Ecto neural progenitor cell (in vitro differentiated cells): ENCODE measurements at regions not wholly inside any gene's neighbourhood (a gene's known extent, or its start where the extent isn't known, plus 50 kb on each side); places are given as distances from the start of the nearest gene placed in this dataset.

Experiments
- DNase-seq: peaks from one replicate; pipeline ENCODE4 v3.0.0-alpha.2; 2018; ENCODE audit warnings: low spot score

GRCh38 chr1:163896001-163896400 is 574.2 kb downstream of the NUF2 start:
- no peak for DNase-seq

DNA sequence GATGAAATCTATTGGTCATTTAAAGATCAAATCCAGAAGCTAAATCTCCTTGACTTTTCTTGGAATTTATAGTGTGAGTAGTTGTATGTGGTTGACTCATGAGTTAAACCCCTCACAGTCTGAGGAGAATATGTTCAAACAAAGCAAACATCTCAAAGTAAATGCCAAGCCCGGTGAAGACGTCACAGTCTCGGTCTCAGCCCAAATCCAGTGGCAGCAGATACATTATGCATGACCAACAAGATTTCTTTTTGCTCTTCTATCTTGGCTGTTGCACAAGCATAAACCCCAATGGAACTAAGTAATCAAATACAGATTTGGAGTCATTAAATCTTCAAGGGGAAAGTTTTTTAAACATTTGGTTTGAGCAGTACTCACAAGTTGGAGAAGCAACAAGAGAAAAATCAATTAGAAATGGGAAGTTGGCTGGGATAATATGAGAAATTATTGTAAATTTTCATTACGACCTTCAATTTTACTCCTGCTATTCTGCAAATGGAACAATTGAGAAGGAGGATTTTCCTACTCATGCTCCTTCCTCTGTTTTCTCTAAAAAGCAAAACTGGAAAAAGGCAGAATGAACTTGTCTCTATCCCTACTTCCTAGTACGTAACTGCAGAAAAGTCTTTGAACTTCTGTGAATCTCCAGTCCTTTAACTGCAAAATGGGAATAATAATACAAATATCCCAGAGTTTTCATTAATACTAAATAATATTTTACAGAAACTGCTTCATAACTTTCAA is 575.8 kb downstream of the NUF2 start:
- DNase-seq, result no peak

- DNase-seq, result no peak
These were observed 584.5 kb downstream of the NUF2 start for GRCh38 chr1:163906283-163906682.

DNA sequence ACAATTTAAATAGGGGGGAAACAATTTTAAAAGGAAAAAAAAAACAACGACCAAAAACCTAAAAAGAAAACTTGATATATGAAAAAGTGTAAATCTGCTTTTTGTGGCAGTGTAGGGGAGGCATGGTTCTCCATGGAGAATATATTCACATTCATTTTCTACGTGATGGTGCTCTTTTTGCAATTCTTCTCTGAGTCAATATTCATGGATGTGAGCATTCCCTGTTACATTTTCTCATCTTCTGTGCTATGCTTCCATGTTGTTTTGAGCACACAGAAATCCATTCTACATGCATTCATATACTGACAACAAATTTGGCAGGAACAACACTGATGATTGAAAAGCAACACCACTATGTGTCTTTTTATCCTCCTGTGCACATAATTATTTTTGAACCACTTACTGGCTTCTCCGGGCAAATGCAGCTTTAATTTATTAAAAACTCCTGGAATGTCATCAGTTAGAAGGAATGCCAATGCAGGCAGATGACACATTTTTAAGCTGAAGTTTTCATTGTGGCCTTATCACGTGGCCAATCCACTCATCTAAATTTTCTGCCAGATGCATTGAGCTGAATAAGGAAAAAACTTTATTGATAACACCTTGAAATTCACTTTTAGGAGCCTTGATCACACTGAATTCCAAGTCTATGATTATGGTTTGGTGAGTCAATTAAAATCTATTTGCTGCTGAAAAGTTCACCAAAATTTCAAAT is 590.6 kb downstream of the NUF2 start:
- no peak for DNase-seq

- DNase-seq, result no peak
These were observed 593.1 kb downstream of the NUF2 start for GRCh38 chr1:163914785-163915413.

- no peak for DNase-seq
These were observed 601.0 kb downstream of the NUF2 start for GRCh38 chr1:163922743-163923201.

DNA sequence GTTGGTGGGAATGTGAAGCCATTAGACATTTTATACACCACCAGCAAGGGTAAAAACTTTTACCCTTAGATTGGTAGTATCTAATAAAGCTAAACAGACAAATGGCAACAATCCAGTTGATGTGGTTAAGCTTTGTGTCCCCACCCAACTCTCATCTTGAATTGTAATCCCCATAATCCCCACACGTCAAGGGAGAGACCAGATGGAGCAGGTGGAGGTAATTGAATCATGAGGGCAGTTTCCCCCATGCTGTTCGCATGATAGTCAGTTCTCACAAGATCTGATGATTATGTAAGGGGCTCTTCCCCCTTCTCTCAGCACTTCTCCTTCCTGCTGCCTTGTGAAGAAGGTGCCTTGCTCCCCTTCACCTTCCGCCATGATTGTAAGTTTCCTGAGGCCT is 602.3 kb downstream of the NUF2 start:
- no peak for DNase-seq

GRCh38 chr1:163927493-163927892 is 605.7 kb downstream of the NUF2 start:
- no peak for DNase-seq

DNA sequence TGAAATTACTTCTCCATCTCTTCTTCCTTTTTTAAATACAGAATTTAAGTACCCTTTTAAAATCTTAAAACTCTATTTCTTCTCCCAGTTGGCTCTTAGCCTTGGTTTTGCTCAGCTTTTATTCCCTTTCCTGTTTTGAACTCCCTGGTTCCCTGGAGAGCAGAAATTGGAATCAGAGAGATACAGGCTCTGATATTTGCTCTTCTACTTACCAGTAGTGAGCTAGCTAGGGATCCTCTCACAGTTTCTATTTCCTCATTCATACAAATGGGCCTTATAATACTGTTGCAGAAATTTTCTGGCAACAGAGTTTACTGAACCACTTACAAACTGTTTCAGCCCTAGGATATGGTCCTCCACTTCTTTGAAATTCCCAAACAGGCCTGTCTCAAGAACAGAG is 606.3 kb downstream of the NUF2 start:
- DNase-seq, result no peak

DNA sequence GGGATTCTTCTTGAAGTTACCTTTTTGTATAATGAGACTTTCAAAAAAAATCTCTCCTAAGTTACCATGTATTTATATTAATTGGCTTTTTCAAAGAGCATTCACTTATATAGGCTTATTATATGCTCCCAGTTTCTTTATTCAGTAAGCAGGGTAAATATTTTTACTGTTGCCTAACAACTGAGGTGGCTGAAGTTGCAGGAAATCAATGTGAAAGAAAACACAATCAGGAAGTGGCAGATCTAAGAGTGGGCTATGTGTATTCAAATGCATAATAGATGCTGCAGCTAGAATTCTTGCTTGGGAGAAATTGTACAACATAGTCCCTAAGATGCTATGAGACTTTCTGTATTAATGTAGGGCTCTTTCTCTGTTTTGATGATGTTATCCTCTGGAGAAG is 606.9 kb downstream of the NUF2 start:
- no peak for DNase-seq

DNA sequence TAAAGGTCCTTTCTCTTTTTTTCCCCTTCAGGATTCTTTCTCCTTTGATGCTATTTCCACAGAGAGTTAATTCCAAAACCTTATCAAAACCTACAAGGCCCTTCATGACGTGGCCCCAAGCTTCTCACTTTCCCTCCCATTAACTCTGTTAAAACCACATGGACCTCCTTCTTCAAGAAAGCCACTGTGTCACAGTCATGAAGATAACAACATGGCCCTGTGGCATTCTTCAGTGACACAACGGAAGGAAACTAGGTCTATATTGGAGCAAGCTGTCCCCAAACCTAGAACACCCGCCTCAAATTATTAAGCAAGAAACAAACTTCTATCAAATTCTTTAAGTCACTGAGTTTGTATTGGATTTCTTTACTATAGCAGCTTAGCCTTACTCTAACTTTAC is 611.1 kb downstream of the NUF2 start:
- no peak for DNase-seq

GRCh38 chr1:163933437-163933836 is 611.7 kb downstream of the NUF2 start:
- no peak for DNase-seq

DNA sequence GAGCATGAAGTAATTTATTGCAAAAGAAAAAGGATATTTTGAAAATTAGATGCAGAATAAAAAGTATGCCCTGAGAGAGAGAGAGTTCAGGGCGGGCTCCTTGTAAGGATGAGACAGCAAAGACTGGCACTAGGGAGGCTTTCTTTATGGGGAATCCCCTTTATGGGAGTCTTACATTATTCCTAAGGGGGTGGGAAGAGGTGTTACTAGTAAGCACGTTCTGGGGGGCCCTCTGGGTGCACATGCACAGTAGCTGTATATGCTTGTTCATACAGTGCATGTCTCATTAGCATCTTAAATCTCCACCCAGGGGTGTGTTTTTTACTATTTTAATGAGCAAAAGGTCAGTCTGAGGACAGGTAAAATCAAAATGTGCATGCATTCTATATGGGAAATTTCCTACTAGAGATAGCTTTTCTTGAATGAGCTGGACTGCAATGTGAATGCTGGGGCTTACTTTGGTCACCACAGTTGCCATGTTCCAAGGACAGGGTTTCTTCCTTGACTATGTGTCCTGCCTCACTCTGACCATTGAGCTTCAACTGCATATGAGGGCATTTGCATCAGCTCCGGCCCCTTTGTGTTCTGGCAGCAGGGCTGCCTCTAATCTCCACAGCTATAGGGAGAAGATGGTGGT is 614.1 kb downstream of the NUF2 start:
- no peak for DNase-seq

DNA sequence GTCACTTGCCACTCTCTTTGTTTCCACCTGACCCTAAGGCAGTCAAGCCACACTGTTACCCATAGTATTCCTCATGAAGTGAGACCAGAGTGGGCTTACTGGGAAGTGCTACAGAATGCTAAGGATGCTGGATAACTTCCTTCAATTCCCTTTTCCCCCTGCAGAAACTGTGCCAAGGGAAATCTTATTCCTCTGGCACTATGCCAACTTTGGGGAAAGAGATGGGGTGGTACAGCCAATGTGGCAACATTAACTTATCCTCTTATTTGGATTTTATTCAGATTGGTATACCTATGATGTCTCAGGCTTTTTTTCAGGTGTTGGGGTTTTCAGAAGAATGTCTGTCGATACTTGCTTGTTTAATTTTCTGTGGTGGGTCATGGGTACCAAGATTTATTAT is 599.4 kb upstream of the PBX1 start:
- DNase-seq, result no peak

DNA sequence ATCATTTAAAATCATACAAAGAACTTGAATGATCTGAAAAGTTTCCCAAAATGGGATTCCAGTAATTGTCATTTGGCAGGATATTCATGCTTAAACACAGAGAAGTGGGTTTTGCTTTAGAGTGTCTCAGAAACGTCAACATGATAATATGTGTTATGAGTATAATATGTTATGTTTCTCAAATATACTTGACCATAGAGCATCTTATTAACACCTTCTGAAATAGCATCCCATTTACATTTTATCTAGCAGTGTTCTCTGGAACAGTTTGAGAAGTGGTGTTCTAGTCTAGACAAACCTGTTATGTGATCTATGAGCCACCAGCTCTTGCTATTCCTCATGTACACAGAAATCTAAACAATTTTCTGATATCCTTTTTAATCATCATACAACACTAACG is 588.8 kb upstream of the PBX1 start:
- no peak for DNase-seq

- DNase-seq, result no peak
These were observed 588.3 kb upstream of the PBX1 start for GRCh38 chr1:163970699-163971098.

DNA sequence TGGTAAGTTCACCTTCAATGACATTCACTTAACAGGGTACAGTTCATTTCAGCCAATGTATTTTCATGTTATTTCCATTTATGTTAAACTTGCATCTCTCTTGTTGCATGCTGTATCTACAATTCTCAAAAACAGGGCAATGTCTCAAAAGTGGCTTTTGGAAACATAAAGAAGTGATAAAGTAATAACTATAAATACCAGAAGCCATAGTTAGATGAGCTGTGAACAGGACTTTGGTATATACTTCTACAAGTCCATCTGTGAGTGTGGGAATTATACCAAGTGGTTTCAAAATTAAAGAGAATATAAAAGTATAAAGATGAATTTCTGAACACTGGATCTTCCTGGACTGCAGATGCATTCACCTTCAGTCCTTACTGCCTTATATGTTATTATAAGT is 585.4 kb upstream of the PBX1 start:
- no peak for DNase-seq

GRCh38 chr1:163974120-163974519 is 584.9 kb upstream of the PBX1 start:
- DNase-seq, result no peak

DNA sequence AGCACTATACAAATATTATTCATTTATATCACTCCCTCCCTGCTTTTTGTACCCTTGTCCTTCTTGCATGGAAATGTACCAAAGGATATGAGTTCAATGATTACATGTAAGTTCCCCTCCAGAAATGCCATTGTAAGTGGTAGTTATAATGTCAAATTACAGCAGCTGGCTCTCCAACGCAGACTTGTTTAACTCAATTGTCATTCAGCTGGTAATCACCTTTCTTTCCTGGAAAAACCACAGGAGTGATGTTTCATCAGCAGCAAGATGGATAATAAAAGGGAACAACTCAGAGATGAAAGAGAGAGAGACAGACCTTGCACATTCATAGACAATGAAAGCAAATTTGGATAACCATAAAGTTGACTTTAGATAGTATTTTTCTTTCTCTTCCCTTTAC is 578.6 kb upstream of the PBX1 start:
- DNase-seq, result no peak

GRCh38 chr1:163981500-163982030 is 577.4 kb upstream of the PBX1 start:
- DNase-seq, result no peak

DNA sequence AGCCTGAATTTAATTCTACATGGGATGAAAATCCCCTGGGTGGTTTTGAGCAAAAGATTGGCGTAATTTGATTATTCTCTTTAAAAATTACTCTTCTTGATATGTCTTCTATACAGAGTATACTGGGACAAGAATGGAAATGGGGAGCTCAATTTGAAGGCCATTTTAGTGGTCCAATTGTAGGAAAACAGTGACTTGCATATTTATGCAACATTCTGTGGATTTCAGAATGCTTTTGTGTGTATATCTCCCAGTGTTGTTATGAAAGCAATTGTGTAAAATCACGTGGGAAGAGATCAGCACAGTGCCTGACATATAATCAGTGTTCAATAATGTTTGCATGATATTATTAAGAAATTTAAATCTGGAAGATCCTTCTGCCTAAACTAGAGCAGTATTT is 575.9 kb upstream of the PBX1 start:
- no peak for DNase-seq

GRCh38 chr1:163985700-163986099 is 573.3 kb upstream of the PBX1 start:
- DNase-seq, result no peak

- no peak for DNase-seq
These were observed 559.9 kb upstream of the PBX1 start for GRCh38 chr1:163999131-163999530.
